ENCODE measurements at regions not wholly inside any gene's neighbourhood (a gene's known extent, or its start where the extent isn't known, plus 50 kb on each side); places are given as distances from the start of the nearest gene placed in this dataset.

- no peak for DNase-seq
Observed at GRCh38 chr10:78391585-78391984, 357.9 kb downstream of the RPS24 start.

- DNase-seq: no peak
Observed at GRCh38 chr10:78392197-78392596, 358.5 kb downstream of the RPS24 start.

DNA sequence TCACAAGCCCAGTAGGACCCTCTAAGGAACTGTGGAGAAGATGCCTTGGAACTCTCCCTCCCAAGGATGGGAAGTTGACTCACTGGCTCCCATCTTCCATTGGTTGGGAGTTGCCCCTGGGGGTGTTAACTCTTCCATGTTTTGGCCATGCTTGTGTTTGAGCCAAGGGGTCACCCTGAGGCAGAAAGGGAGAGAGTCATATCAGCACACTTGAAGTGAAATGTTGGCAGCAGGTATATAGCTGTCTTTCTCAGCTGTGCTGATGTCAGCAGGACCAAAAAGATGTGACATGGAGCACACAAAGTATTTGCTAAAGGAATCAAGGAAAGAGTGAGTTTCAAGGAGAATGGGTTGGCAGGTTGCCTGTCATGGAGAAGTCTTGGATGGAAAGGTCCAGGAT lies 359.4 kb downstream of the RPS24 start:
- DNase-seq: no peak

- no peak for DNase-seq
Observed at GRCh38 chr10:78394047-78394446, 360.4 kb downstream of the RPS24 start.

DNA sequence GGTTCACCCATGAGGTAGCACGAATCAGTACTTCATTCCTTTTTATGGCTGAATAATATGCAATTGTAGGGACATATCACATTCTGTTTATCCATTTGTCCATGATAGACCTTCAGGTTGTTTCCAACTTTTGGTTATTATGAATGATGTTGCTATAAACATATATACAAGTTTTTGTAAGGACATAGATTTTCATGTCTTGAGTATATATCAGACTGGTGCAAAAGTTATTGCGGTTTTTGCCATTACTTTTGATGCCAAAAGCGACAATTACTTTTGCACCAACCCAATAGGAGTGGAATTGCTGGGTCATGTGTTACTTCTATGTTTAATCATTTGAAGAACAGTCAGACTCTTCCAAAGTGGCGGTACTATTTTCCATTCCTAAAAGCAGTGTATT lies 361.5 kb downstream of the RPS24 start:
- DNase-seq: no peak

- no peak for DNase-seq
Observed at GRCh38 chr10:78396754-78397153, 363.1 kb downstream of the RPS24 start.

- DNase-seq: no peak
Observed at GRCh38 chr10:78397786-78398185, 364.1 kb downstream of the RPS24 start.

- DNase-seq: no peak
Observed at GRCh38 chr10:78398382-78398781, 364.7 kb downstream of the RPS24 start.

DNA sequence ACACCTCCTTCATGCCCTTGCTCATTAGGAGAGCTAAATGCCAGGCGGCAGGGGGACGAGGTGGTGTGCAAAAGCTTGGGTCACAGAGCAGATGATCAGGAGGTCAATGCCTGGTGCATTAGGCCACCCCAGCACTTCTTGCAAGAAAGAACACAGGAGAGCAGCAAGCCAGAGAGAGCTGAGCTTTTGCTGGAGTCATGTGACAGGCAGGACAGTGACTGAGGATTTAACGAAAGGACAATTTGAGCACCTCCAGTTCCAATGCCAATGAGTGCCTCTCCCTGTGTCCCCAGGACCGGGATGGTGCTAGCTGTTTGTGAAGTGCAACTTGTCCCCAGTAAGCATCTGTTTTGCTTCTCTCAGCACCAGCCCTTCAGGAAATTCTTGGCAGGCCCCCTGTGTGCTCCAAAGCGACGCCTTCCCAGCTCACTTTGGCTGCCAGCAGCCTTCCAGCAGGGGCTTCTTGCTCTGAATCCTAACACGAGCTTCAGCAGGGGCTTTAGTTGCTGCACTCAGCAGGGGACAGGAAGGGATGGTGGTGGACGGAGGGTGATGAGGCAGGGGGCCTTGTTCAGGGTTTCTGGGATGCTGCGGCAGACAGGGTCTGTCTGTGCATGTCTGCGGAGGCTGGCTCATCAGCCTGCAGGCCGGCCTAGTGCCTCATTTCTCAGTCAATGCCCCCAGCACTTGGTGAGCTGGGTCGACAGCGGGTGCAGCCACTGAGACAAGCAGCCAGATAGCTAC lies 368.1 kb downstream of the RPS24 start:
- peak; percentile 89 to 92 for DNase-seq

GRCh38 chr10:78402591-78402990 lies 368.9 kb downstream of the RPS24 start:
- no peak for DNase-seq

DNA sequence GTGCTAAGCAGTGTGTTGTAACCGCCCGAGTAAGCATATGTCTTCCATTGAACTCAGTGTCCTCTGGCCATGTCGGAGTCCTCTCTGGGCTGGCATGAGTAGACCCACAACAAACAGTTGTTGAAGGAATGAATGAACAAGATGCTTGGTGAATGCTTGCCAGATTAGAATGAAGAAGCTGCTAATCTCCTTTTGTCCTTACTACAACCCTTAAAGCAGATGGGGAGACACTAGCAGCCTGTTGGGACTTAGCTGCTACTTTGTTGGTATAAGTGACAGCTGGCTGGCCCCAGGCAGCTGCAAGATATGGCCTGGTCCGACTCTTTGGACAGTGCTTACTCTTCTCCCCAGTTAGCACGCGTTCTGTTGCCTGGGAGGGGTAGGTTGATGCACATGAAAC lies 370.1 kb downstream of the RPS24 start:
- no peak for DNase-seq

GRCh38 chr10:78404296-78404695 lies 370.6 kb downstream of the RPS24 start:
- no peak for DNase-seq

- DNase-seq: no peak
Observed at GRCh38 chr10:78405231-78405630, 371.6 kb downstream of the RPS24 start.

GRCh38 chr10:78405736-78406135 lies 372.1 kb downstream of the RPS24 start:
- no peak for DNase-seq

GRCh38 chr10:78406648-78407008 lies 373.0 kb downstream of the RPS24 start:
- DNase-seq: no peak

GRCh38 chr10:78407009-78407711 lies 373.5 kb downstream of the RPS24 start:
- peak; percentile 88 to 91 for DNase-seq

- DNase-seq: no peak
Observed at GRCh38 chr10:78407966-78408365, 374.3 kb downstream of the RPS24 start.

- peak; percentile 68 to 70 for DNase-seq
Observed at GRCh38 chr10:78408671-78409472, 375.2 kb downstream of the RPS24 start.

- no peak for DNase-seq
Observed at GRCh38 chr10:78410046-78410965, 376.6 kb downstream of the RPS24 start.

- DNase-seq: no peak
Observed at GRCh38 chr10:78411716-78412115, 378.1 kb downstream of the RPS24 start.

GRCh38 chr10:78412605-78413004 lies 378.9 kb downstream of the RPS24 start:
- no peak for DNase-seq

Data from right lung (tissue), 2 donors.